ENCODE measurements at regions not wholly inside any gene's neighbourhood (a gene's known extent, or its start where the extent isn't known, plus 50 kb on each side); places are given as distances from the start of the nearest gene placed in this dataset.

DNA sequence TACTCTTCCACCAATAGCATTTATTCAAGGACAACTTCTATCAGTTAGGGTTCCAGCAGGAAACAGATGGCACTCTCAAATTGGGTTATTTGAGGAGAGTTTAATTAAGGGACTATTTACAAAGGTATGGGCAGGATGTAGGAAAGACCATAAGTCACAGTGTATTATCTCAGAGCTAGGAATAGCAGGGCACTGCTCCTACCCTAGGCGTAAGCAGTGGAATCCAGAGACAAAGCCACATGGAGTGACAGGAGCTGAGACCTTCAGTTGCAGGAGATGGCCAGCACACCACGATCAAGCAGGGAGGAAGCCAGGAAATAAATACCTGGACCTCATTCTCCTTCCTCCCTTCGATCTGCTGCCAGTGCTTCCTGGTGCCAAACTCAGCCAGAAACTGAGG lies 274.9 kb upstream of the SLC30A5 start:
- TF ChIP-seq, protein P1, sequence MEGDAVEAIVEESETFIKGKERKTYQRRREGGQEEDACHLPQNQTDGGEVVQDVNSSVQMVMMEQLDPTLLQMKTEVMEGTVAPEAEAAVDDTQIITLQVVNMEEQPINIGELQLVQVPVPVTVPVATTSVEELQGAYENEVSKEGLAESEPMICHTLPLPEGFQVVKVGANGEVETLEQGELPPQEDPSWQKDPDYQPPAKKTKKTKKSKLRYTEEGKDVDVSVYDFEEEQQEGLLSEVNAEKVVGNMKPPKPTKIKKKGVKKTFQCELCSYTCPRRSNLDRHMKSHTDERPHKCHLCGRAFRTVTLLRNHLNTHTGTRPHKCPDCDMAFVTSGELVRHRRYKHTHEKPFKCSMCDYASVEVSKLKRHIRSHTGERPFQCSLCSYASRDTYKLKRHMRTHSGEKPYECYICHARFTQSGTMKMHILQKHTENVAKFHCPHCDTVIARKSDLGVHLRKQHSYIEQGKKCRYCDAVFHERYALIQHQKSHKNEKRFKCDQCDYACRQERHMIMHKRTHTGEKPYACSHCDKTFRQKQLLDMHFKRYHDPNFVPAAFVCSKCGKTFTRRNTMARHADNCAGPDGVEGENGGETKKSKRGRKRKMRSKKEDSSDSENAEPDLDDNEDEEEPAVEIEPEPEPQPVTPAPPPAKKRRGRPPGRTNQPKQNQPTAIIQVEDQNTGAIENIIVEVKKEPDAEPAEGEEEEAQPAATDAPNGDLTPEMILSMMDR (IDR thresholded peaks at IDR 0.05 in 2 of 3, conservative IDR thresholded peaks at IDR 0.05 in 1 of 3; ENCODE audit: borderline replicate concordance in 1 of 3, insufficient read depth in 1 of 3, low read depth in 2 of 3, low read length in 2 of 3): no peak
- TF ChIP-seq, protein P2, sequence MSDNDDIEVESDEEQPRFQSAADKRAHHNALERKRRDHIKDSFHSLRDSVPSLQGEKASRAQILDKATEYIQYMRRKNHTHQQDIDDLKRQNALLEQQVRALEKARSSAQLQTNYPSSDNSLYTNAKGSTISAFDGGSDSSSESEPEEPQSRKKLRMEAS (IDR thresholded peaks at IDR 0.05): no peak
- TF ChIP-seq YY1 (IDR thresholded peaks at IDR 0.05; ENCODE audit: extremely low read depth, insufficient replicate concordance, low read depth, low read length) (no peak), POLR2AphosphoS5 (IDR thresholded peaks at IDR 0.05; ENCODE audit: low read depth, low read length) (no peak), SP1 (IDR thresholded peaks at IDR 0.05; ENCODE audit: low read depth) (no peak), EGR1 (IDR thresholded peaks at IDR 0.05; ENCODE audit: low read depth) (no peak), EZH2phosphoT487 (IDR thresholded peaks at IDR 0.05; ENCODE audit: borderline replicate concordance) (no peak), EZH2 (IDR thresholded peaks at IDR 0.05) (no peak), POLR2A (IDR thresholded peaks at IDR 0.05; ENCODE audit: borderline replicate concordance, extremely low read depth, insufficient read depth, insufficient read length) (no peak), CEBPB (IDR thresholded peaks at IDR 0.05; ENCODE audit: low read depth) (no peak), SRF (IDR thresholded peaks at IDR 0.05; ENCODE audit: low read depth) (no peak), TCF7L2 (IDR thresholded peaks at IDR 0.05; ENCODE audit: borderline replicate concordance, extremely low read depth, insufficient read depth, insufficient read length) (no peak)
- TF ChIP-seq, protein P3, sequence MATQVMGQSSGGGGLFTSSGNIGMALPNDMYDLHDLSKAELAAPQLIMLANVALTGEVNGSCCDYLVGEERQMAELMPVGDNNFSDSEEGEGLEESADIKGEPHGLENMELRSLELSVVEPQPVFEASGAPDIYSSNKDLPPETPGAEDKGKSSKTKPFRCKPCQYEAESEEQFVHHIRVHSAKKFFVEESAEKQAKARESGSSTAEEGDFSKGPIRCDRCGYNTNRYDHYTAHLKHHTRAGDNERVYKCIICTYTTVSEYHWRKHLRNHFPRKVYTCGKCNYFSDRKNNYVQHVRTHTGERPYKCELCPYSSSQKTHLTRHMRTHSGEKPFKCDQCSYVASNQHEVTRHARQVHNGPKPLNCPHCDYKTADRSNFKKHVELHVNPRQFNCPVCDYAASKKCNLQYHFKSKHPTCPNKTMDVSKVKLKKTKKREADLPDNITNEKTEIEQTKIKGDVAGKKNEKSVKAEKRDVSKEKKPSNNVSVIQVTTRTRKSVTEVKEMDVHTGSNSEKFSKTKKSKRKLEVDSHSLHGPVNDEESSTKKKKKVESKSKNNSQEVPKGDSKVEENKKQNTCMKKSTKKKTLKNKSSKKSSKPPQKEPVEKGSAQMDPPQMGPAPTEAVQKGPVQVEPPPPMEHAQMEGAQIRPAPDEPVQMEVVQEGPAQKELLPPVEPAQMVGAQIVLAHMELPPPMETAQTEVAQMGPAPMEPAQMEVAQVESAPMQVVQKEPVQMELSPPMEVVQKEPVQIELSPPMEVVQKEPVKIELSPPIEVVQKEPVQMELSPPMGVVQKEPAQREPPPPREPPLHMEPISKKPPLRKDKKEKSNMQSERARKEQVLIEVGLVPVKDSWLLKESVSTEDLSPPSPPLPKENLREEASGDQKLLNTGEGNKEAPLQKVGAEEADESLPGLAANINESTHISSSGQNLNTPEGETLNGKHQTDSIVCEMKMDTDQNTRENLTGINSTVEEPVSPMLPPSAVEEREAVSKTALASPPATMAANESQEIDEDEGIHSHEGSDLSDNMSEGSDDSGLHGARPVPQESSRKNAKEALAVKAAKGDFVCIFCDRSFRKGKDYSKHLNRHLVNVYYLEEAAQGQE (IDR thresholded peaks at IDR 0.05; ENCODE audit: low read depth): no peak
- TF ChIP-seq, protein P4, sequence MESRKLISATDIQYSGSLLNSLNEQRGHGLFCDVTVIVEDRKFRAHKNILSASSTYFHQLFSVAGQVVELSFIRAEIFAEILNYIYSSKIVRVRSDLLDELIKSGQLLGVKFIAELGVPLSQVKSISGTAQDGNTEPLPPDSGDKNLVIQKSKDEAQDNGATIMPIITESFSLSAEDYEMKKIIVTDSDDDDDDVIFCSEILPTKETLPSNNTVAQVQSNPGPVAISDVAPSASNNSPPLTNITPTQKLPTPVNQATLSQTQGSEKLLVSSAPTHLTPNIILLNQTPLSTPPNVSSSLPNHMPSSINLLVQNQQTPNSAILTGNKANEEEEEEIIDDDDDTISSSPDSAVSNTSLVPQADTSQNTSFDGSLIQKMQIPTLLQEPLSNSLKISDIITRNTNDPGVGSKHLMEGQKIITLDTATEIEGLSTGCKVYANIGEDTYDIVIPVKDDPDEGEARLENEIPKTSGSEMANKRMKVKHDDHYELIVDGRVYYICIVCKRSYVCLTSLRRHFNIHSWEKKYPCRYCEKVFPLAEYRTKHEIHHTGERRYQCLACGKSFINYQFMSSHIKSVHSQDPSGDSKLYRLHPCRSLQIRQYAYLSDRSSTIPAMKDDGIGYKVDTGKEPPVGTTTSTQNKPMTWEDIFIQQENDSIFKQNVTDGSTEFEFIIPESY (IDR thresholded peaks at IDR 0.05; ENCODE audit: extremely low read depth, insufficient replicate concordance, low read length): no peak

Measured in HCT116 (cell line).